ENCODE measurements at regions not wholly inside any gene's neighbourhood (a gene's known extent, or its start where the extent isn't known, plus 50 kb on each side); places are given as distances from the start of the nearest gene placed in this dataset.

- TF ChIP-seq SNAPC4 (CRISPR knock-in tag; IDR thresholded peaks at IDR 0.05) (0 out of 2 replicates have a peak, but pooled peaks have one; percentile 57), ELF1 (CRISPR knock-in tag; IDR thresholded peaks at IDR 0.05) (0 out of 2 replicates have a peak, but pooled peaks have one; percentile 38), KDM2A (CRISPR knock-in tag; IDR thresholded peaks at IDR 0.05; ENCODE audit: borderline replicate concordance, low read depth) (peak; percentile 77; the same call in 1 of the 2 replicates), ZNF225 (CRISPR knock-in tag; IDR thresholded peaks at IDR 0.05) (peak; percentile 92), ZNF563 (CRISPR knock-in tag; IDR thresholded peaks at IDR 0.05) (peak; percentile 82; the same call in 1 of the 2 replicates), NR0B2 (CRISPR knock-in tag; IDR thresholded peaks at IDR 0.05) (peak; percentile 50; the same call in 1 of the 2 replicates), RARG (CRISPR knock-in tag; IDR thresholded peaks at IDR 0.05; ENCODE audit: low read depth) (0 out of 2 replicates have a peak, but pooled peaks have one; percentile 41), ZMAT3 (CRISPR knock-in tag; conservative IDR thresholded peaks at IDR 0.05) (peak; percentile 71; the same call in 1 of the 2 replicates), GMEB1 (CRISPR knock-in tag; IDR thresholded peaks at IDR 0.05; ENCODE audit: borderline replicate concordance) (peak; percentile 49), GATAD1 (CRISPR knock-in tag; IDR thresholded peaks at IDR 0.05) (peak; percentile 72), MEIS2 (CRISPR knock-in tag; IDR thresholded peaks at IDR 0.05) (peak; percentile 65; the same call in 1 of the 2 replicates), TRAFD1 (CRISPR knock-in tag; IDR thresholded peaks at IDR 0.05; ENCODE audit: borderline replicate concordance) (peak; percentile 88; the same call in 1 of the 2 replicates), ZNF724P (CRISPR knock-in tag; IDR thresholded peaks at IDR 0.05; ENCODE audit: borderline replicate concordance) (peak; percentile 84; the same call in 1 of the 2 replicates), ZNF598 (CRISPR knock-in tag; IDR thresholded peaks at IDR 0.05; ENCODE audit: borderline replicate concordance) (peak; percentile 87; the same call in 1 of the 2 replicates), PITX1 (CRISPR knock-in tag; IDR thresholded peaks at IDR 0.05) (peak; percentile 72; the same call in 1 of the 2 replicates), MED1 (CRISPR knock-in tag; IDR thresholded peaks at IDR 0.05) (peak; percentile 87), ZNF761 (CRISPR knock-in tag; conservative IDR thresholded peaks at IDR 0.05) (0 out of 2 replicates have a peak, but pooled peaks have one; percentile 36), ZNF776 (CRISPR knock-in tag; IDR thresholded peaks at IDR 0.05) (peak; percentile 89; the same call in 1 of the 2 replicates), ZNF567 (CRISPR knock-in tag; IDR thresholded peaks at IDR 0.05; ENCODE audit: borderline replicate concordance) (peak; percentile 51; the same call in 1 of the 2 replicates), ARNT2 (CRISPR knock-in tag; IDR thresholded peaks at IDR 0.05; ENCODE audit: low read depth) (0 out of 2 replicates have a peak, but pooled peaks have one; percentile 56), ZBTB38 (CRISPR knock-in tag; IDR thresholded peaks at IDR 0.05) (peak; percentile 99)
Measured at GRCh38 chrX:115888041-115888440, 282.5 kb upstream of the AGTR2 start (continued).
